OCI-LY7 (cell line): ENCODE measurements at regions not wholly inside any gene's neighbourhood (a gene's known extent, or its start where the extent isn't known, plus 50 kb on each side); places are given as distances from the start of the nearest gene placed in this dataset.

Source experiments
- BruUV-seq: library from RNA; stranded (reverse); fragments of 400-500 nt; replicated peaks from 2 replicates; lab custom pipeline; 2021; lab: Mats Ljungman, UMichigan
- CTCF ChIA-PET: fragments of 300-600 bp; sonication (Branson Sonifier 250); formaldehyde crosslinking; loops from one replicate; lab custom pipeline; 2022; ENCODE audit warnings: antibody characterized with exemption; ENCODE audit not compliant: unreplicated experiment; lab: Charles Lee
- POLR2A ChIA-PET: fragments of 300-600 bp; sonication (Branson Sonifier 250); formaldehyde crosslinking; loops from one replicate; lab custom pipeline; 2022; ENCODE audit warnings: antibody characterized with exemption; lab: Charles Lee
- DNase-seq: peaks from one replicate; pipeline ENCODE4 v3.0.0-alpha.2; 2015; ENCODE audit warnings: low spot score
- H2AFZ ChIP-seq: fragments of 200-600 bp; sonication (generic), shearing (Covaris generic); 2 replicates; pipeline ENCODE4 v1.6.1; 2014; ENCODE audit warnings: mild to moderate bottlenecking, antibody characterized with exemption, low read length, moderate library complexity
- H3K27ac ChIP-seq: fragments of 200-600 bp; sonication (generic); 2 replicates; pipeline ENCODE4 v1.5.1; 2014; ENCODE audit warnings: mixed run types, low read depth, mild to moderate bottlenecking, moderate library complexity, low read length, inconsistent platforms; ENCODE audit not compliant: poor library complexity, severe bottlenecking
- H3K36me3 ChIP-seq: fragments of 200-600 bp; sonication (generic); 2 replicates; pipeline ENCODE4 v1.6.1; 2014; ENCODE audit warnings: mild to moderate bottlenecking, antibody characterized with exemption, low read length, moderate library complexity, mixed read lengths; ENCODE audit not compliant: insufficient read depth
- H3K4me1 ChIP-seq: fragments of 200-600 bp; sonication (generic); 2 replicates; pipeline ENCODE4 v1.5.1; 2014; ENCODE audit warnings: mild to moderate bottlenecking, low read length; ENCODE audit not compliant: insufficient read depth, poor library complexity, severe bottlenecking
- H3K4me2 ChIP-seq: fragments of 200-600 bp; sonication (generic); 2 replicates; pipeline ENCODE4 v1.6.1; 2014; ENCODE audit warnings: mild to moderate bottlenecking, low read length
- H3K4me3 ChIP-seq: fragments of 200-600 bp; sonication (generic); 2 replicates; pipeline ENCODE4 v1.5.1; 2014; ENCODE audit warnings: mild to moderate bottlenecking, low read depth, low read length; ENCODE audit not compliant: poor library complexity, severe bottlenecking
- H3K79me2 ChIP-seq: fragments of 200-600 bp; sonication (generic); 2 replicates; pipeline ENCODE4 v1.6.1; 2016; ENCODE audit warnings: low read depth, mild to moderate bottlenecking, low read length, moderate library complexity, mixed read lengths; ENCODE audit not compliant: insufficient read depth
- H3K9me2 ChIP-seq: fragments of 200-600 bp; sonication (generic); 2 replicates; pipeline ENCODE4 v1.6.1; 2016; ENCODE audit warnings: mild to moderate bottlenecking, low read length, mixed read lengths; ENCODE audit not compliant: insufficient read depth
- H3K9me3 ChIP-seq: fragments of 200-600 bp; sonication (generic); 2 replicates; pipeline ENCODE4 v1.6.1; 2014; ENCODE audit warnings: mild to moderate bottlenecking, mixed run types, low read length, mixed read lengths
- H4K20me1 ChIP-seq: fragments of 200-600 bp; sonication (generic); 2 replicates; pipeline ENCODE4 v1.6.1; 2014; ENCODE audit warnings: mild to moderate bottlenecking, antibody characterized with exemption, low read length, moderate library complexity, mixed read lengths; ENCODE audit not compliant: insufficient read depth
- CTCF ChIP-seq: fragments of 200-600 bp; sonication (generic); conservative IDR thresholded peaks from 2 replicates; pipeline ENCODE4 v1.5.1; 2014; ENCODE audit warnings: mild to moderate bottlenecking, antibody characterized with exemption, low read length, moderate library complexity, mixed read lengths
- EZH2phosphoT487 ChIP-seq: fragments of 200-600 bp; sonication (generic); IDR thresholded peaks from 2 replicates; pipeline ENCODE4 v1.6.1; 2018; ENCODE audit warnings: low read depth, borderline replicate concordance, mild to moderate bottlenecking, mixed run types, antibody characterized with exemption, low read length, moderate library complexity, mixed read lengths
- intact Hi-C: fragments of 100-400 bp; cut with micrococcal nuclease; formaldehyde crosslinking; loops from one replicate; pipeline ENCODE4 v1.10.0; 2022; ENCODE audit not compliant: unreplicated experiment

GRCh38 chr2:220334210-220334609 lies 706.8 kb downstream of the SLC4A3 start:
- Histone ChIP-seq H3K9me2 (no peaks in the 10 kb centered on the region), H3K79me2 (no peaks in the 10 kb centered on the region), H3K9me3 (no peaks in the 10 kb centered on the region), H3K4me3 (no peak overlapping the region), H3K36me3 (no peaks in the 10 kb centered on the region), H3K4me2 (no peak overlapping the region), H3K4me1 (no peaks in the 10 kb centered on the region), H2AFZ (no peak overlapping the region), H3K27ac (no peak overlapping the region), H4K20me1 (no peaks in the 10 kb centered on the region)
- POLR2A ChIA-PET: no interaction called here
- BruUV-seq: no TSS peak
- no peak for DNase-seq
- CTCF ChIA-PET: no interaction called here
- intact Hi-C loops: no loop called here
- no peak for TF ChIP-seq EZH2phosphoT487

GRCh38 chr2:220334871-220335590 lies 707.6 kb downstream of the SLC4A3 start:
- no peak overlapping the region for H3K27ac ChIP-seq
- no peaks in the 10 kb centered on the region for H3K4me1 ChIP-seq
- H3K9me3 ChIP-seq: no peaks in the 10 kb centered on the region
- H3K4me3 ChIP-seq: no peak overlapping the region
- H3K79me2 ChIP-seq: no peaks in the 10 kb centered on the region
- no TSS peak for BruUV-seq
- no peaks in the 10 kb centered on the region for H3K36me3 ChIP-seq
- H3K9me2 ChIP-seq: no peaks in the 10 kb centered on the region
- H3K4me2 ChIP-seq: no peak overlapping the region
- DNase-seq: no peak
- ChIA-PET CTCF (no interaction called here), POLR2A (no interaction called here)
- intact Hi-C loops: no loop called here
- TF ChIP-seq CTCF: no peak
- TF ChIP-seq EZH2phosphoT487: no peak
- no peak overlapping the region for H2AFZ ChIP-seq
- no peaks in the 10 kb centered on the region for H4K20me1 ChIP-seq

- BruUV-seq: no TSS peak
- no peak overlapping the region for H3K4me2 ChIP-seq
- DNase-seq: no peak
- intact Hi-C loops: no loop called here
- POLR2A ChIA-PET: no interaction called here
- H3K9me2 ChIP-seq: no peaks in the 10 kb centered on the region
- no peaks in the 10 kb centered on the region for H3K79me2 ChIP-seq
- H4K20me1 ChIP-seq: no peaks in the 10 kb centered on the region
- H2AFZ ChIP-seq: no peak overlapping the region
- TF ChIP-seq EZH2phosphoT487 (no peak), CTCF (no peak)
- H3K36me3 ChIP-seq: no peaks in the 10 kb centered on the region
- no peaks in the 10 kb centered on the region for H3K4me1 ChIP-seq
- CTCF ChIA-PET: no interaction called here
- no peaks in the 10 kb centered on the region for H3K9me3 ChIP-seq
- H3K4me3 ChIP-seq: no peak overlapping the region
- no peak overlapping the region for H3K27ac ChIP-seq
Measured at GRCh38 chr2:220335591-220335915, 708.1 kb downstream of the SLC4A3 start.
